ENCODE measurements at regions not wholly inside any gene's neighbourhood (a gene's known extent, or its start where the extent isn't known, plus 50 kb on each side); places are given as distances from the start of the nearest gene placed in this dataset.
"Not testable (repeated sequence)": the region's sequence is repeated elsewhere in the genome, so short reads cannot be mapped to it uniquely, and the experiment has no call there.

- no peak for DNase-seq
These were observed 411.0 kb downstream of the TMEM182 start for GRCh38 chr2:103172821-103173220.

DNA sequence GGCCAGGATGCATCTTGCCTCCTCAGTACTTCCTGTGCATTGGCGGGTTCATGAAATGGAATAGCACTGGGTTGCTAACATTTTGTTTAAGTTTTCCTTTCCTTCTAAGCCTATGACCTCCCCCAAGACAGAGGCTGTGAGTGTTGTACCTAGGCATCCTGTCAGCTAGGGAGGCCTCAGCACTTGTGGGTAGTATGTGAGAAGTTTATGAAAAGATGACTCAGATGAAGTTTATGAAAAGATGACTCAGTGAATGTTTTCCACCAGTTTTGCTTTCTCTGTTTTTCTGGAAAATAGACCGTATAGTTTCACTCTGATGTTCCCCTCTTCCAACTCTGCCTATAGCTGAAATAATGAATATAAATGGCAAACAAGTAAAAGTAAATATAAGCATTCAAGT is 412.9 kb downstream of the TMEM182 start:
- DNase-seq = no peak

- no peak for DNase-seq
These were observed 414.6 kb downstream of the TMEM182 start for GRCh38 chr2:103176294-103176915.

DNA sequence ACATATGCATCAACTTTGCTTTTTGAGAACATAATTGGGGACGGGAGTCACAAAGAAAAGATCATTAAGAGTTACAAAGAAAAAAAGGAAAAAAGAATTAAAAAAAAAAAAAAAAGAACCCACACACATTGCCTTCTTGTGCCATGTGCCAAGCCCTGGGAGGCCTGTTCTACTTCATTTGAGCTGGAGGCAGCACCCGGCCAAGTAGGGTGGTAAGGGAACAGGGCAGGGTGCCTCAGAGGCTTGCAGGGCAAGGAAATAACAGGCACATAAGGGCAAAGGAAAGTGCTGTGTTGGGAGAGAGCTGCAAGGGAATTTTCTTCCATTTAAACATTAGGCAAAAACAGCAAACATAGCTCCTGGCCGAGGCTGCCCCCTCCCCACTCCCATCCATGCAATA is 418.0 kb downstream of the TMEM182 start:
- no peak for DNase-seq

DNA sequence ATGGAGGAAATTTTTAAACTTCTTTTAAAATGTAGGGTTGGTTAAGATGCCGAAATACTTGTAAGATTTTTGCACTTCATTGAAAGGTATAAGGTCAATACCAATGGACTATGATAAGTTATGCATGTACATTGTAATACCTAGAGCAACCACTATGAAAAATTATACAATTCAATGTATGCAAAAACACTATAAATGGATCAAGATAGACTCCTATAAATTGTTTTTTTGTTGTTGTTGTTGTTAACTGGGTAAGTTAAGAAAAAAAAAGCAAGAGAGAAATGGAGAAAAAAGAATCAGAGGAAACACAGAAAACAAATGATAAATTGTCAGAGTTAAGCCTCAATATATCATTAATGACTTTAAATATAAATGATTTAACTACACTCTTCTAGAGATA is 421.2 kb downstream of the TMEM182 start:
- no peak for DNase-seq

DNA sequence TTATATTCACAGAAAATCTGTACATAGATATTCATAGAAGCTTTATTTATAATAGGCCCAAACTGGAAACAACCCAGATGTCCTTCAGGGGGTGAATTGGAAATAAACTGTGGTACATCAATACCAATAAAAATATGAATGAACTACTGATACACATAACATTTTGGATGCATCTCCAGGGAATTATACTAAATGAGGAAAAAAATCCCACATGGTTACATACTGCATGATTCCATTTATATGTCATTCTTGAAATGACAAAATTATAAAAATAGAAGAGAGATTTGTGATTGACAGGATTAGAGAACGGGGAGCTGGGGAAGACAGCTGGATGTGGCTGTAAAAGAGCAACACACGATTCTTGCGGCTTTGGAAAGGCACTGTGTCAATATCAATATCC is 435.0 kb downstream of the TMEM182 start:
- no peak for DNase-seq

DNA sequence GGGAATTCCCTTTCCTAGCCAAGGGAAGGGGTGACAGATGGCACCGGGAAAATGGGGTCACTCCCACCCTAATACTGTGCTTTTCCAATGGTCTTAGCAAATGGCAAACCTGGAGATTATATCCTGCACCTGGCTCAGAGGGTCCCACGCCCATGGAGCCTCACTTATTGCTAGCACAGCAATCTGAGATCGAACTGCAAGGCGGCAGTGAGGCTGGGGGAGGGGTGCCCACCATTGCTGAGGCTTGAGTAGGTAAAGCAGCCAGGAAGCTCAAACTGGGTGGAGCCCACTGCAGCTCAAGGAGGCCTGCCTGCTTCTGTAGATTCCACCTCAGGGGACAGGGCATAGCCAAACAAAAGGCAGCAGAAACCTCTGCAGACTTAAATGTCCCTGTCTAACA is 438.9 kb downstream of the TMEM182 start:
- not testable (repeated sequence) for DNase-seq

GRCh38 chr2:103208916-103209315 is 447.1 kb downstream of the TMEM182 start:
- no peak for DNase-seq

DNA sequence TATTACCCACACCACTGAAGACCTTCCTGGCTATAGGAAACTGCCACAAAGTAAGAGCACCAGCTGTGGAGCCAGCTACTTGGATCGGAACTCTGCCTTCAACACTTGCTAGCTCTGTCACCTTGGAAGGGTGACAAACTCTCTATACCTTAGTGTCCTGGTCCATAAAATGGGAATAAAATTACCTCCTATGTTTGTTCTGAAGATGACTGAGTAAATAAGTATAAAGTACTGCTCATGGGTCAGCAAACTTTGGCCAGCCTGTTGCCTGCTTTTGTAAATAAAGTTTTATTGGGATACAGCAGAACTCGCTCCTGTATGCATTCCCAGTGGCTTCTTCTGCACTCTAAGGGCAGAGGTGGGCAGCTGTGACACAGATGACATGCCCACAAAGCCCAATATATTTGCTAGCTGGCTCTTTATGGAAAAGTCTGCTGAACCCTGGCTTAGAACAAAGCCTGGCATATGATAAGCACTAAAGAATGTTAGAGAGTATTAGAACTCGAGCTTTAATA is 451.3 kb downstream of the TMEM182 start:
- no peak for DNase-seq

DNA sequence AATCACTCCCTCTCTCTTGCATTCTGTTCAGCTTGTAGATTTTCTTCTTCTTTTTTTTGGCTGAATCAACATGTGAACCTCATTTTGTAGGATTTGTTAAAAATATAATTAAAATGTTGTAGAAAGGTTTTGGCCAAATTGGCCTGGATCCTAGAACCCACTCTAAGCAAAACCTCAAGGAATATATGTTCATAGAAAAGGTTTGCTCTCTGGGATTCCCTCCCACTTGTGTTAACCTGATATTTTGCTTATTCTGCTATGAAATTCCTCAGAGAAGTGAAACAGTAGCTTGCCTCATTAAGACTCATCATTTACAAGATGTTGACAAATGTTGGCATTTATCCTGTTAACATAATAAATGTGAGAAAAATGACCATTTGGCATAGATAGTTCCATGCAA is 456.7 kb downstream of the TMEM182 start:
- DNase-seq = no peak

- no peak for DNase-seq
These were observed 457.6 kb downstream of the TMEM182 start for GRCh38 chr2:103219398-103219797.

DNA sequence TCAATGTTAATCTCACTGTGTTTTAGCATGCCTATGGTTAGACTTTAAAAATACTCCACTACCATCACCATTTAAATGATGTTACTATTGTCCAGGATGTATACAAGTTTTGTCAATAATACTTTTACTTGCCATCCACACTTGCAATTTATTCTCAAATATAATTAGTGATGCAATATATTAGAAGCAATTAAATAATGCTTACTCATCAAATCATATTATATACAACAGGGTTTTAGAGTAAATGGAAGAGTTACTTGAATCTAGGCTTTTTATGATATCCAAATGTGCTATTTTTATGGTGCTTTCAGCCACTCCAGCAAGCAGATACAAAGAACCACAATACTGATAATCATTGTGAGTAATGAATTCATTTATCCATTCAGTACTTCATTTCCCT is 461.1 kb downstream of the TMEM182 start:
- no peak for DNase-seq

DNA sequence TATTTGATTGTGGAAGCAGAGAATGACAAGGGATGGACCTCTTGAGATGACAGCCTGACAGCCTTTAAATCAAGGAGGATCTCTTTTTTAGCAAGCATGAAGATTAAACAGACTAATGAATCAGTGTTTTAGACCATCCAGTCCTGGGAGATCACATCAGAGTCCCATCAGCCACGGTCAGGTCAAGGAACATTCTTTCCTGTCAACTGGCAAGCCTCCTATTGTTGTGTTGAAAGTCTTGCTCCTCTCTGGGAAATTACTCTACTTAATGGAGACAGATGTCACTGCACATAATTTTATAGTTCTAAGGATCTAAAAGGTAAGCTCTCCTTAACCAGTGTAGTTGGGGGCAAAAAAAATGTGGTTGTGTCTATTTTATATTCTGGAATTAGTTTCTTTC is 469.0 kb downstream of the TMEM182 start:
- no peak for DNase-seq

DNA sequence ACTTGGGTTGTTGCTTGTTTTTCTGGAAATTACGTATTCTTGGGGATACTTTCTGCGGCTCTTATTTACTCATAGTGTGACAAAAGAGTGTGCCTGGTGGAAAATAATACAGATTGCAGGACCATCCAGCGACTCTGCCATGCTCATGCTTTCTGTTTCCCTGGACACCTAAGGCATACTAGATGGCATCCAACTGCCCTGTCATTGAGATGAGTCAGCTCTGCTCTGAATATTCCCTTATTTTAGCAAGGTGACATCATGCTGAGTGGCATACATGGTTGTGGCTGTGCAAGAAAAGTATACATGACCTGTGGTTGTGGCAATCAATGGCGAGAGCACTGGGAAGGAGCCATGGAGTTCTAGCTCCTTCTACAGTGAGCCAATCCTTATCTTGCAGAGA is 471.0 kb downstream of the TMEM182 start:
- DNase-seq = no peak

- no peak for DNase-seq
These were observed 471.9 kb downstream of the TMEM182 start for GRCh38 chr2:103233691-103234090.

GRCh38 chr2:103235283-103235682 is 473.5 kb downstream of the TMEM182 start:
- no peak for DNase-seq

GRCh38 chr2:103249462-103249861 is 487.6 kb downstream of the TMEM182 start:
- DNase-seq = no peak

- no peak for DNase-seq
These were observed 490.9 kb downstream of the TMEM182 start for GRCh38 chr2:103252781-103253180.

GRCh38 chr2:103254611-103255010 is 492.8 kb downstream of the TMEM182 start:
- DNase-seq = no peak

DNA sequence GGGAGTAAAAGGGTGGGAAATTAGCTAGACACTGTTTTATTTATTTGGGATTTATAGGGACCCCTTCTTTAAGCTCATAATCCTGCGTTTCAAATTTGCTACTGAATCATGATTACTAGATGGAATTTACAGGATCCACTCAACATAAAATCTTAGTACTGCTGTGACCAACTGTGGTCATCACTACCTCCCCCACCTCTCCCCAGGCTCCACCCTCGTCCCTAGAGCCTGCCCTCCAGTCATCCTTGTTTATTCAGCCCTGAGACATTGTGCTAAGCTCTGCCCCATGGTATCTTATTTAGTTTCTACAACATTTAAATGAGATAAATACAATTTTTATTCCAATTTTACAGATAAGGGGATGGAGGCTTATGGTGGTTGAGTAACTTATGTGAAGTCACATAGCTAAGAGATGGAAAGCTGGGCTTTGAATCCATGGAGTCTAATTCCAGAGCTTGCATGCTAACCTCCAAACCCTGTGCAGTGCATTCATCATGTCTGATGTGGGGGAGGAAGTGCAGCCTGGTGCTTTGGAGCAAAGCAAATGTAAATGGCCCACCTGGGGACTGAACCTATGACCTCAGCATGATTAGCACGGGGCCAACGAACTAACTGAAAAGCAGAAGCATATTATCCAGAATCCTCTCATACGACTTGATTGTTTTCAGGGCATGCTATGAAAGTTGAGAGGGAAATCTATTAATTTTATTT is 502.4 kb downstream of the TMEM182 start:
- DNase-seq = no peak

DNA sequence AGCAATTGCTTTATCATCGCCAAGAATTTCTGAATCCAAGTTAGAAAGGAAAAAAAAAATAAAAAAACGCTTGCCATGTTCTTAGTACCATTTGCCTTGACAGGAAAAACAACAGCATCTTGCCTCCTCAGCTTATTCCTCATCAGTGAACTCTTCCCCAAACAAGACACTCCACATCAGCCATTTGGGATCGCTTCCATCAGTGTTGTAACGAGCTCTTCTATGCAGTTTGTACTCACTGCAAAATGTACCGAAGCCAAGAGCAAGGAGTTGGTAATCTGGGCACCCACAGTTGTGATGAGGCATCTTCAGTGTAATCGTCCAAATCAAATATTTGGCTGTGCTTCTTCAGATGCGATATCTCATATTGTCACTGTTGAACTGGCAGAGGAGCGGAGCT is 503.7 kb downstream of the TMEM182 start:
- no peak for DNase-seq

DNA sequence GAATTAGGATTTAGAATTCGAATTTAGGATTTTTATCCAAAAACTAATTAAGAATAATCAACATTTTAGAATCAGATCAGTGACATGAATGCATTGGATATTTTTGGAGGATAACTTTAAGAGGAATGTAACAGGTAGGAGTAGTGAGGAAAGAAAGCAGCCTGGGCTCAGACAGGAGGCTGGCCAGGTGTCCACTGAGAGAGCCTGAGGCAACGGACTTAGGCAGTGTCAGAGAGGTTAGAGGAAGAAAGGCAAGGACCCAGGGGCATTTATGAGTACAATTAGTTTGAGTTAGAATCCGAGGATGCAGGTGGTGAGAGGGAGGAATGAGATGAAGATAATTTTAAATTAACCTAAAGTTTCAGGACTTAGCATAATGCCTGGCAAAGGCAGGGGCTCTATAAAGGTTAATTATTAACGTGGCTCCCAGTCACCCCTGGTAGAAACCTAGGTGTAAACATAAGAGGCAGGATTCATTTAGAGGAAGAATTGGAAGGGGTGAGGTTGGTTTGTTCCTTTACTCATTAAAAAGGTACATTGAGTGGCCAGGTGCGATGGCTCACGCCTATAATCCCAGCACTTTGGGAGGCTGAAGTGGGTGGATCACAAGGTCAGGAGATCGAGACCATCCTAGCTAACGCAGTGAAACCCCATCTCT is 507.1 kb downstream of the TMEM182 start:
- no peak for DNase-seq

- peak; percentile 23 for DNase-seq
These were observed 515.0 kb downstream of the TMEM182 start for GRCh38 chr2:103276869-103277268.

DNA sequence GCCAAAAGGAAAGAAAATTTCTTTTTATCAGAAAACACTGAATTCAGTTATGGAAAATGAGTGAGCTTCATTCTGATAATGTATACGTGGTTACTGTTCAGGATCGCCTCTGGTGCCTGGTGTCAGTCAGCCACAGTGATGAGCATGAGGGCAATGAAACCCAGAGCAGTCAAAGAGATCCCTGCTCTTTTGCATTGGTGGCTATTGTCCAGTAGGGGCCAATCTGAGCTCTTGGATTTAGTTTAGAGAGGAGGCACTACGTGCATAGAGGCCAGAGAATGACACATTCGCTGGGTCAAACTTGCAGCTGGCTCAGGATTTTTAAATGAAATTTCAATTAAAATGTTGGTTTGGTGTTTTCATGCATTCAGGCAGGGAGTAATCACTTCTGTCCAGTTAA is 522.9 kb downstream of the TMEM182 start:
- no peak for DNase-seq

All from RPMI8226 (cell line).